Prostate gland (tissue), 2 donors: ENCODE measurements at regions not wholly inside any gene's neighbourhood (a gene's known extent, or its start where the extent isn't known, plus 50 kb on each side); places are given as distances from the start of the nearest gene placed in this dataset.

Experiments
- DNase-seq: peaks from one replicate; pipeline ENCODE4 v3.0.0-alpha.2; 2019; ENCODE audit warnings: low spot score
- H3K27ac ChIP-seq, 2 donors: fragments of 200-600 bp; sonication (generic); 2 replicates each; pipeline ENCODE4 v1.5.1; 2017 to 2019
- H3K27me3 ChIP-seq: fragments of 200-600 bp; sonication (generic); replicated peaks from 2 replicates; pipeline ENCODE4 v1.5.1; 2019; ENCODE audit not compliant: insufficient read depth
- H3K36me3 ChIP-seq, 2 donors: fragments of 200-600 bp; sonication (generic); 1 replicate in 1 of 2; 2 replicates in 1 of 2; pipeline versions ENCODE4 v1.5.1 to v1.8.1; 2017 to 2019
- H3K4me1 ChIP-seq: fragments of 200-600 bp; sonication (generic); replicated peaks from 2 replicates; pipeline ENCODE4 v1.5.1; 2019
- H3K4me3 ChIP-seq, 2 donors: fragments of 200-600 bp; sonication (generic); 2 replicates each; pipeline ENCODE4 v1.5.1; 2017 to 2019
- H3K9me3 ChIP-seq: fragments of 200-600 bp; sonication (generic); 2 replicates; pipeline ENCODE4 v1.5.1; 2017
- CTCF ChIP-seq, 4 experiments: fragments of 200-600 bp in 2 of 4; fragments of 450-650 bp in 2 of 4; sonication (generic) in 2 of 4; IDR thresholded peaks; 1 replicate in 3 of 4; 2 replicates in 1 of 4; pipeline ENCODE4 v1.5.1; 2016 to 2019; ENCODE audit warnings: antibody characterized with exemption in 4 of 4, mild to moderate bottlenecking in 2 of 4, moderate library complexity in 2 of 4
- POLR2A ChIP-seq: fragments of 450-650 bp; IDR thresholded peaks from one replicate; pipeline ENCODE4 v1.6.1; 2016; ENCODE audit warnings: antibody characterized with exemption, mild to moderate bottlenecking
- POLR2AphosphoS5 ChIP-seq: sonication (generic); formaldehyde crosslinking; IDR thresholded peaks from one replicate; pipeline ENCODE4 v1.6.1; 2017; ENCODE audit warnings: antibody characterized with exemption
- WGBS: methylation state at CpG from one replicate; pipeline ENCODE4 v1.1.5; 2018; 5-methylcytosine and 5-hydroxymethylcytosine counted together
- intact Hi-C: fragments of 100-400 bp; cut with DNase I; formaldehyde crosslinking; loops from one replicate; pipeline ENCODE4 v1.14.2; 2022

GRCh38 chr3:13259831-13260230 is 160.3 kb downstream of the NUP210 start:
- Histone ChIP-seq H3K27ac (no peak overlapping the region), H3K36me3 (no peaks in the 10 kb centered on the region), H3K4me1 (no peaks in the 10 kb centered on the region), H3K4me3 (no peak overlapping the region), H3K27me3 (no peaks in the 10 kb centered on the region), H3K9me3 (no peaks in the 10 kb centered on the region)
- WGBS = 62% methylated on average over 5 of the region's 5 CpGs
- intact Hi-C loops = no loop called here
- no peak for DNase-seq
- TF ChIP-seq CTCF (IDR thresholded peaks at IDR 0.05) (no peak), POLR2A (no peak), POLR2AphosphoS5 (no peak)

- H3K4me3 ChIP-seq = no peak overlapping the region
- no peaks in the 10 kb centered on the region for H3K27me3 ChIP-seq
- 88% methylated on average over 9 of the region's 9 CpGs for WGBS
- H3K4me1 ChIP-seq = no peaks in the 10 kb centered on the region
- no peaks in the 10 kb centered on the region for H3K9me3 ChIP-seq
- no peak for DNase-seq
- TF ChIP-seq POLR2A (no peak), CTCF (IDR thresholded peaks at IDR 0.05) (no peak), POLR2AphosphoS5 (no peak)
- intact Hi-C loops = no loop called here
- no peak overlapping the region for H3K27ac ChIP-seq
- H3K36me3 ChIP-seq = no peaks in the 10 kb centered on the region
Measured at GRCh38 chr3:13258986-13259514, 161.1 kb downstream of the NUP210 start.

- Histone ChIP-seq H3K36me3 (no peaks in the 10 kb centered on the region), H3K9me3 (no peaks in the 10 kb centered on the region), H3K4me3 (no peak overlapping the region), H3K4me1 (no peaks in the 10 kb centered on the region), H3K27me3 (no peaks in the 10 kb centered on the region), H3K27ac (no peak overlapping the region)
- no peak for DNase-seq
- intact Hi-C loops = no loop called here
- whole genome bisulfite sequencing = 92% methylated on average over 4 of the region's 4 CpGs
- TF ChIP-seq CTCF (IDR thresholded peaks at IDR 0.05) = no peak
- no peak for TF ChIP-seq POLR2A
- no peak for TF ChIP-seq POLR2AphosphoS5
Measured at GRCh38 chr3:13258280-13258679, 161.8 kb downstream of the NUP210 start.

GRCh38 chr3:13257666-13258065 is 162.5 kb downstream of the NUP210 start:
- H3K27ac ChIP-seq = no peak overlapping the region
- TF ChIP-seq CTCF (IDR thresholded peaks at IDR 0.05) (no peak), POLR2AphosphoS5 (no peak), POLR2A (no peak)
- DNase-seq = no peak
- no peaks in the 10 kb centered on the region for H3K27me3 ChIP-seq
- intact Hi-C loops = no loop called here
- no peaks in the 10 kb centered on the region for H3K9me3 ChIP-seq
- no peaks in the 10 kb centered on the region for H3K4me1 ChIP-seq
- H3K36me3 ChIP-seq = no peaks in the 10 kb centered on the region
- no peak overlapping the region for H3K4me3 ChIP-seq
- 44% methylated on average over 4 of the region's 4 CpGs for WGBS

GRCh38 chr3:13256845-13257244 is 163.3 kb downstream of the NUP210 start:
- TF ChIP-seq CTCF (IDR thresholded peaks at IDR 0.05) (no peak), POLR2A (no peak), POLR2AphosphoS5 (no peak)
- intact Hi-C loops = no loop called here
- H3K4me1 ChIP-seq = no peaks in the 10 kb centered on the region
- WGBS = 75% methylated on average over 8 of the region's 8 CpGs
- H3K4me3 ChIP-seq = no peak overlapping the region
- no peak overlapping the region for H3K27ac ChIP-seq
- no peaks in the 10 kb centered on the region for H3K27me3 ChIP-seq
- H3K9me3 ChIP-seq = no peaks in the 10 kb centered on the region
- DNase-seq = no peak
- no peaks in the 10 kb centered on the region for H3K36me3 ChIP-seq
